Ascending aorta (tissue), 2 donors: ENCODE measurements at regions not wholly inside any gene's neighbourhood (a gene's known extent, or its start where the extent isn't known, plus 50 kb on each side); places are given as distances from the start of the nearest gene placed in this dataset.

ENCODE experiments used
- DNase-seq, 2 donors: peaks; one replicate each; pipeline ENCODE4 v3.0.0-alpha.2; 2019; ENCODE audit warnings: low spot score in 2 of 2
- H3K27ac ChIP-seq, 2 donors: fragments of 200-600 bp; sonication (generic); one replicate each; pipeline ENCODE4 v1.5.1; 2016 to 2017; ENCODE audit warnings: mild to moderate bottlenecking in 1 of 2
- H3K27me3 ChIP-seq: fragments of 200-600 bp; sonication (generic); one replicate; pipeline ENCODE4 v1.5.1; 2017
- H3K36me3 ChIP-seq, 2 donors: fragments of 200-600 bp; sonication (generic); one replicate each; pipeline ENCODE4 v1.5.1; 2016
- H3K4me1 ChIP-seq, 2 donors: fragments of 200-600 bp; sonication (generic); one replicate each; pipeline ENCODE4 v1.5.1; 2016 to 2017; ENCODE audit warnings: mild to moderate bottlenecking in 1 of 2
- H3K4me3 ChIP-seq, 2 donors: fragments of 200-600 bp; sonication (generic); one replicate each; pipeline ENCODE4 v1.5.1; 2016 to 2017; ENCODE audit warnings: mild to moderate bottlenecking in 1 of 2
- H3K9me3 ChIP-seq, 2 donors: fragments of 200-600 bp; sonication (generic); one replicate each; pipeline ENCODE4 v1.5.1; 2016
- intact Hi-C: fragments of 100-400 bp; cut with DNase I; formaldehyde crosslinking; loops from one replicate; pipeline ENCODE4 v1.15.1; 2023
- TF ChIP-seq, protein P1 (sequence below), 3 experiments: fragments of 200-600 bp in 2 of 3; fragments of 450-650 bp in 1 of 3; sonication (generic) in 2 of 3; IDR thresholded peaks; one replicate each; pipeline ENCODE4 v1.5.1; 2016 to 2019; ENCODE audit warnings: antibody characterized with exemption in 3 of 3, mild to moderate bottlenecking in 1 of 3, moderate library complexity in 1 of 3

DNA sequence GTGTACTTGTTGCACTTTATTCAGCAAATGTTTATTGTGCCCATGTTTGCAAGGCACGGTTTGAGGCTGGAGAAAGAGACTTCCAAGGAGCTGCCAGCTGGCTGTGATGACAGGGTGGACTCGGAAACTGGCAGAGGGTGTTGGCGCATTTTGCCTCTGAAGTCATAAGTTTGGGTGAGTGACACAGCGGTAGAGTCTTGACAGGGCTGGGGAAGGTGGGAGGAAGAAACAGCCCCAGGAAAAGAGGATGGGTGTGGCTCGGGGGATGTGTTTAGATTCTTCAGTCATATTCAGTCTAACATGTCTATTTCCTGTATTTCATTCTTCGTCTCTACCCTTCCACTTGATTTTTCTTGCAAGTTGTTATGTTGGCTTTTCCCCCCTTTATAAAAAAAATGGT lies 77.0 kb upstream of the STOX2 start:
- Histone ChIP-seq H3K9me3 (no peaks in the 10 kb centered on the region), H3K4me3 (no peak overlapping the region), H3K36me3 (no peaks in the 10 kb centered on the region), H3K4me1 (peaks cover 0 to 3% of the 10 kb centered on the region in 2 donors), H3K27me3 (no peaks in the 10 kb centered on the region), H3K27ac (no peak overlapping the region)
- intact Hi-C loops, result no loop called here
- no peak for DNase-seq
- TF ChIP-seq, protein P1, sequence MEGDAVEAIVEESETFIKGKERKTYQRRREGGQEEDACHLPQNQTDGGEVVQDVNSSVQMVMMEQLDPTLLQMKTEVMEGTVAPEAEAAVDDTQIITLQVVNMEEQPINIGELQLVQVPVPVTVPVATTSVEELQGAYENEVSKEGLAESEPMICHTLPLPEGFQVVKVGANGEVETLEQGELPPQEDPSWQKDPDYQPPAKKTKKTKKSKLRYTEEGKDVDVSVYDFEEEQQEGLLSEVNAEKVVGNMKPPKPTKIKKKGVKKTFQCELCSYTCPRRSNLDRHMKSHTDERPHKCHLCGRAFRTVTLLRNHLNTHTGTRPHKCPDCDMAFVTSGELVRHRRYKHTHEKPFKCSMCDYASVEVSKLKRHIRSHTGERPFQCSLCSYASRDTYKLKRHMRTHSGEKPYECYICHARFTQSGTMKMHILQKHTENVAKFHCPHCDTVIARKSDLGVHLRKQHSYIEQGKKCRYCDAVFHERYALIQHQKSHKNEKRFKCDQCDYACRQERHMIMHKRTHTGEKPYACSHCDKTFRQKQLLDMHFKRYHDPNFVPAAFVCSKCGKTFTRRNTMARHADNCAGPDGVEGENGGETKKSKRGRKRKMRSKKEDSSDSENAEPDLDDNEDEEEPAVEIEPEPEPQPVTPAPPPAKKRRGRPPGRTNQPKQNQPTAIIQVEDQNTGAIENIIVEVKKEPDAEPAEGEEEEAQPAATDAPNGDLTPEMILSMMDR (IDR thresholded peaks at IDR 0.05), result no peak

DNA sequence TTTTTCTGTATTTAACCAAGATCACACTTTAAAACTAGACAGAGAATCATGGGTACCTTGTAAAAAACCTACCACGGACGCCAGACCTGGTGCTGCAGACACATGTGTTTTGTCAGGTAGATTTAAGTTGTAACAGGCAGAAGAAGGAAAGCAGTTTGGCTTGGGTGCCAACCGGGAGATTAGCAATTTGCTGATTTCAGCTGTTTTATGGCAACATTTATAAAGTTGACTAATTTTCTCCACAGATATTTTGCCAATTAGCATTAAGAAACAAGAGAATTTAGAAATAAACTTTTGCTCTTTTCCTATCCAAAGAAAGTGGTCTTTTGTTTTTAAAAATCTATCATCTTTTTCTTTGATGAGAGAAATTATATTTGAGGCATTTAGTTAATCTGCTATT lies 76.3 kb upstream of the STOX2 start:
- Histone ChIP-seq H3K9me3 (no peaks in the 10 kb centered on the region), H3K4me3 (no peak overlapping the region), H3K27me3 (no peaks in the 10 kb centered on the region), H3K27ac (no peak overlapping the region), H3K36me3 (no peaks in the 10 kb centered on the region), H3K4me1 (peaks cover 0 to 3% of the 10 kb centered on the region in 2 donors)
- intact Hi-C loops, result no loop called here
- TF ChIP-seq, protein P1 (IDR thresholded peaks at IDR 0.05), result no peak
- no peak for DNase-seq

DNA sequence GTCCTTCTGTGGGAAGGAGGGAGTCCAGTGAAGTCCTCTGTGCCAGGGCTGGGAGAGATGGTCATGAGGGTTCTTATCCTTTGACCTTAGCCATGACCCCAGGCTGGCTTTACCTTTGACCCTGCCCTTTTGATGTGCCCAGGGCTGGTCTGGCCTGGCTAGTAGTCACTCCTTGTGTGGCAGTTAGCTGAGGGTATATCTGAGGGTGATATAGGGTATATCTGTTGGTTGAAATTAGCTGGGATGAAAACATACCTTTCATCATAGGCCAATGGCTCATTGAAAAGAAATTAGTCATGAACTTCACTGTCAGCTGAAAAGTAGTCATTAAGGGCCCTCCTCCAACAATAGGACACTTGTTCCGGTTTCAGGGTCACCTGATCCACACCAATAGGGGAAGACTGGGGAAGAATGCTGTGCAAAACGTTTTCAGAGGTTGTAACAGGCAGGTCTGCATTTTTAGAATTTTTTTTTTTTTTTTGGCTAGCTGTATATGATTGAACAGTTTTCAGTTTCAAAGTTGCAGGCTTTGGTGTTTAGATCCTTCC lies 74.6 kb upstream of the STOX2 start:
- H3K27ac ChIP-seq, result no peak overlapping the region
- peaks cover 0 to 3% of the 10 kb centered on the region in 2 donors for H3K4me1 ChIP-seq
- intact Hi-C loops, result no loop called here
- TF ChIP-seq, protein P1 (IDR thresholded peaks at IDR 0.05), result no peak
- H3K4me3 ChIP-seq, result no peak overlapping the region
- no peaks in the 10 kb centered on the region for H3K9me3 ChIP-seq
- no peaks in the 10 kb centered on the region for H3K36me3 ChIP-seq
- no peaks in the 10 kb centered on the region for H3K27me3 ChIP-seq
- DNase-seq, result no peak

DNA sequence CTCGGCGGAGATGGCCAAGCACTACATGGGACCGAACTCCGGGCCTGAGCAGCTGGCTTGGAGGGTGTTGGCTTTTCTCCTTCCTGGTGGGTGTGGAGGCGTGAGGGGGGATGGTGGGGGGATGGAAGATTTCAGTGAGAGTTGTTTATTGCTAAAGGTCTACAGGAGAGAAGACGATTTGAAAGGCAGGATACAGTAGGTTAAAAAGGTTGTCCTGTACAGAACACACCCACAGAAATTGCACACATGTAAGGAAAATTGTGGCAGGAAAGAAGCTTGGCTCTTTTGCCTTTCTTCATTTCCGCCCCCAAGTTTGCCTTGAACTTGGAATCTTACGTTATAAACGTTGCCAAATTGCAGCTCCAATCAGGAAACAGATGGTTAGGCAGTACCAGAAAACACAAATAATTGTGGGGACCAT lies 74.1 kb upstream of the STOX2 start:
- intact Hi-C loops, result no loop called here
- Histone ChIP-seq H3K9me3 (no peaks in the 10 kb centered on the region), H3K27me3 (no peaks in the 10 kb centered on the region), H3K27ac (no peak overlapping the region), H3K4me1 (peaks cover 0 to 3% of the 10 kb centered on the region in 2 donors), H3K36me3 (no peaks in the 10 kb centered on the region), H3K4me3 (no peak overlapping the region)
- DNase-seq, result no peak
- TF ChIP-seq, protein P1 (IDR thresholded peaks at IDR 0.05), result no peak

DNA sequence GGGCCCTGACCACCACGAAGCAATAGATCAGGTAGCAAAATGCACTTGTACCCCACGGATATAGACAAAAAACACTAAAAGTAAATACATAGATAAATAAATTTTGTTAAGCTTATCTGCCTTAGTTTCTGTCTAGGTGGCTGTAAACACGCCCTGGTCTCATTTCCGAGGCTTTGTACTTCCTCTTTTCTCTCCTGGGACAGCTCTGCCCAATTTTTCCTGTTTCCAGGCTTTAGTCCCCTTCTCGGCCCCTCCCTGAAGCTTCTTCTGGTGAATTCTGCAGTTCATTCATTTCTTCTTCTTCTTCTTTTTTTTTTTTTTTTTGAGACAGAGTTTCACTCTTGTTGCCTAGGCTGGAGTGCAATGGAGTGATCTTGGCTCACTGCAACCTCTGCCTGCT lies 73.4 kb upstream of the STOX2 start:
- H3K9me3 ChIP-seq, result no peaks in the 10 kb centered on the region
- no peak overlapping the region for H3K4me3 ChIP-seq
- H3K4me1 ChIP-seq, result peaks cover 0 to 3% of the 10 kb centered on the region in 2 donors
- DNase-seq, result no peak
- intact Hi-C loops, result no loop called here
- no peaks in the 10 kb centered on the region for H3K27me3 ChIP-seq
- no peak overlapping the region for H3K27ac ChIP-seq
- H3K36me3 ChIP-seq, result no peaks in the 10 kb centered on the region
- TF ChIP-seq, protein P1 (IDR thresholded peaks at IDR 0.05), result no peak
